Nephron (organoid): ENCODE measurements at regions not wholly inside any gene's neighbourhood (a gene's known extent, or its start where the extent isn't known, plus 50 kb on each side); places are given as distances from the start of the nearest gene placed in this dataset.

Source experiments
- H3K27ac Mint-ChIP-seq, 3 experiments: 2 replicates each; pipeline ENCODE4 v1.8.0; 2020; ENCODE audit warnings: mixed read lengths in 3 of 3, mild to moderate bottlenecking in 2 of 3, moderate library complexity in 1 of 3
- H3K27me3 Mint-ChIP-seq: 2 replicates; pipeline ENCODE4 v1.8.0; 2021; ENCODE audit warnings: low read depth, mild to moderate bottlenecking, moderate library complexity, mixed read lengths
- H3K36me3 Mint-ChIP-seq: 2 replicates; pipeline ENCODE4 v1.8.0; 2020; ENCODE audit warnings: low read depth, mixed read lengths
- H3K4me1 Mint-ChIP-seq: 2 replicates; pipeline ENCODE4 v1.8.0; 2020; ENCODE audit warnings: mixed read lengths
- H3K4me3 Mint-ChIP-seq, 3 experiments: 2 replicates each; pipeline ENCODE4 v1.8.0; 2020; ENCODE audit warnings: mild to moderate bottlenecking in 3 of 3, mixed read lengths in 3 of 3, moderate library complexity in 2 of 3
- H3K9me3 Mint-ChIP-seq: 2 replicates; pipeline ENCODE4 v1.8.0; 2020; ENCODE audit warnings: mixed read lengths
- CTCF ChIP-seq, 3 experiments: fragments of 200-600 bp; sonication (generic); IDR thresholded peaks; one replicate each; pipeline ENCODE4 v1.5.0; 2021; ENCODE audit warnings: antibody characterized with exemption in 3 of 3; ENCODE audit not compliant: unreplicated experiment in 3 of 3

- Mint-ChIP-seq H3K4me3 (no peak overlapping the region), H3K27me3 (no peaks in the 10 kb centered on the region), H3K4me1 (peaks cover 27% of the 10 kb centered on the region), H3K9me3 (peaks cover 11% of the 10 kb centered on the region), H3K27ac (no peak overlapping the region), H3K36me3 (no peaks in the 10 kb centered on the region)
- no peak for TF ChIP-seq CTCF (IDR thresholded peaks at IDR 0.05; ENCODE audit: unreplicated experiment in 3 of 3)
Measured at GRCh38 chr14:40119321-40119720, 687.1 kb upstream of the FBXO33 start.

- Mint-ChIP-seq H3K27ac (no peak overlapping the region), H3K4me3 (no peak overlapping the region), H3K27me3 (no peaks in the 10 kb centered on the region), H3K9me3 (peaks cover 11% of the 10 kb centered on the region), H3K4me1 (peaks cover 4% of the 10 kb centered on the region), H3K36me3 (no peaks in the 10 kb centered on the region)
- no peak for TF ChIP-seq CTCF (IDR thresholded peaks at IDR 0.05; ENCODE audit: unreplicated experiment in 3 of 3)
Measured at GRCh38 chr14:40115583-40115982, 683.4 kb upstream of the FBXO33 start.

GRCh38 chr14:40113671-40114070 lies 681.4 kb upstream of the FBXO33 start:
- peaks cover 8% of the 10 kb centered on the region for H3K9me3 Mint-ChIP-seq
- TF ChIP-seq CTCF (IDR thresholded peaks at IDR 0.05; ENCODE audit: unreplicated experiment in 3 of 3) = no peak
- H3K4me3 Mint-ChIP-seq = no peak overlapping the region
- no peaks in the 10 kb centered on the region for H3K36me3 Mint-ChIP-seq
- H3K27me3 Mint-ChIP-seq = no peaks in the 10 kb centered on the region
- H3K27ac Mint-ChIP-seq = peak overlapping the region in 1 of 3 experiments; percentile 75
- H3K4me1 Mint-ChIP-seq = no peaks in the 10 kb centered on the region

GRCh38 chr14:40100544-40101196 lies 668.4 kb upstream of the FBXO33 start:
- Mint-ChIP-seq H3K9me3 (peaks cover 6% of the 10 kb centered on the region), H3K4me3 (no peak overlapping the region), H3K27ac (no peak overlapping the region), H3K36me3 (no peaks in the 10 kb centered on the region), H3K4me1 (no peaks in the 10 kb centered on the region), H3K27me3 (no peaks in the 10 kb centered on the region)
- no peak for TF ChIP-seq CTCF (IDR thresholded peaks at IDR 0.05; ENCODE audit: unreplicated experiment in 3 of 3)

- Mint-ChIP-seq H3K27me3 (no peaks in the 10 kb centered on the region), H3K36me3 (no peaks in the 10 kb centered on the region)
Measured at GRCh38 chr14:40099316-40099715, 667.1 kb upstream of the FBXO33 start.

More at GRCh38 chr14:40099316-40099715, 667.1 kb upstream of the FBXO33 start:
- TF ChIP-seq CTCF (IDR thresholded peaks at IDR 0.05; ENCODE audit: unreplicated experiment in 3 of 3) = no peak
- Mint-ChIP-seq H3K9me3 (peaks cover 6% of the 10 kb centered on the region), H3K4me1 (no peaks in the 10 kb centered on the region), H3K4me3 (no peak overlapping the region), H3K27ac (no peak overlapping the region)
